Left forelimb (tissue), 1 donor: ENCODE measurements at regions not wholly inside any gene's neighbourhood (a gene's known extent, or its start where the extent isn't known, plus 50 kb on each side); places are given as distances from the start of the nearest gene placed in this dataset.

ENCODE experiments used
- DNase-seq: peaks from one replicate; pipeline ENCODE4 v3.0.0-alpha.2; 2018; ENCODE audit warnings: low spot score

DNA sequence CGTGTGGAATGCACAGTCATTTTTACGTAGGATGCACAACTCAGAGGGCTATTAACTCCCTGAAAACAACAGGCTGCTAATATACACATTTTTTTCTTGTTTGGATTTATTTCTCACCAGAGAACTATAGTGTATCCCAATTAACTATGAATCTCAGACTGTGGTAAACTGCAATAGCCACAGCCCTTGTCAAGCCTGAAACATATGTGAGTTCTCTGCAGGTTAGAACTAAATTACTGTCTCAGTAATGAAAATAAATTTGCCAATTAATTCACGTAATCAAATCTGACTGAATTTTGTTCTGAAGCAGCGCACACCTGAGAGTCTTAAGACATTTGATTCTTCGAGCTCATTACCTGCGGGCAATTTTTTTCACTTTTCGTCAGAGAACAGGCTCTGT is 318.6 kb downstream of the PMP22 start:
- no peak for DNase-seq

DNA sequence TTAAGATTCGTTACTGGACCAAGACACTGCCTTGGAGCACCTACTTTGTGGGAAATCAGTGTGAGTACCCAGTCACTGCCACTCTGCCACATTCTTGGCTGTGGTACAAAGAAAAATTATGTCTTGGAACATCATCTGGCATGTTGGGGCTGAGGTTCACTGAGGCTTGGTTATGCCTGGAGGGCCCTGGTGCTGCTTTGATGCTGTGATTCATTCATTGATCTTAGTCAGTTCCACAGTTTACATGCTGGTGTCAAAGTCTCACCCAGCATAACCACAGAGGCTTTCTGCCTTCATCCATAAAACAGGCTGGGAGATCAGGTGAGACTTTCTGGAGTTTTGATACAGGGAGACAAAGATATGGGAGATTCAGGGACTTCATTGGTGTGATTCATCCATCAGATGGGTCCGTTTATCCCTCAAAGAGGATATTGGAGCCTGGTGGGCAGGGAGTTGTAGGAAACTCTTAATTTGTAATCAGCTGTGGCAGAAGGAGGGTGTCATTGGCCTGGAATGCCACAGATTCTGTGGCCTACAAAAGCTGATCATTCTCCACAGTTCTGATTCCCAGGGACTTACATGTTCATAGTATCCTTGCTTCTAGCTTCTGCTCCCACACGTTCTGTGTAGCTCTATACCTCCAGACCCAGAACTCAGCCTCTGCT is 322.5 kb downstream of the PMP22 start:
- DNase-seq: no peak

DNA sequence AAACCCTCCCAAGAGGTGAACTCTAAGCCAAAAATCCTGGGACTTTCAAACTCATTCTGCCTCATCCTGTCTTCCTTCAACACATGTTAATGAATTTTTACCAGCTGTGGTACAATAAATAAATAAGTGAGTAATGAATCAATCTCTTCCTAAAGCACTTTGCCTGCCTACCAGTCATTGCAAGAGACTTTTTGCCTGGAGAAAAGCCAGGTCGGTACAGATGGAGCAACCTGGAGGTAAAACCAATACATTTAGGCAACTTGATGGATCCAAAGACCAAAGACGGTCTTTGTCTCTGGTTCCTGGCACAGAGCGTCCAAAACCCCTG is 324.2 kb downstream of the PMP22 start:
- no peak for DNase-seq

GRCh38 chr17:14940108-14940937 is 324.8 kb downstream of the PMP22 start:
- no peak for DNase-seq

GRCh38 chr17:14935845-14936485 is 329.2 kb downstream of the PMP22 start:
- DNase-seq: no peak

DNA sequence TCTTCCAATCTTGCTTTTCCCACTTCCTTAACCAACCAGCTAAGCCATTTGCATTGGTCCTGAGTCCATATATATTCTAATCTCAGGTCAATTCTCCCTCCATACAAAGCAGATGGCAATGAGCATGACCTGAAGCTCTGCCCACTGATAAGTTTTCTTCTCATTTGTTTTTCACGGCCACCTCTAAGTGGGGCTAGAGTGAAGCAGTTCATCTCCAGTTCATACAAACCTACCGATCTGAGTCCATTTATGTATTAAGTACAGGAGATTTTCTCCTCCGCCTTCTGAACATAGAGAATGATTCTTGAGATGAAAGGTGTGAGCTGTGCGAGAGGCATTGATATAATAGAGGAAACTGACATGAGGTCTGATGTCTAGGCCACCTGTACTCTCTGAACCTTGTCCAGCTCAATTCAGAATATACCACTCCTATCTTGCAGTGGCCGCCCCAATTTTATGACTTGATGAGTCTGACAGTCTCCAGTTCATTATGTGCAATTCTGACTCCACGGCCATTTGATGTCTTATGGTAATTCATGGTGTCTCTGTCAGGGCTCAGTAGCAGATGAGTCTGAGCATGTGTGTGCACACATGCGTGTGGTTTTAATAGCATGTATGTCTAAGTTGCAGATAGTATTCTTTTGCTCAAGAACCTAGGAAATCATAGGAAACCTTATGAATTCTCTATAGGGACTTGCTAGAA is 329.8 kb downstream of the PMP22 start:
- DNase-seq: no peak

DNA sequence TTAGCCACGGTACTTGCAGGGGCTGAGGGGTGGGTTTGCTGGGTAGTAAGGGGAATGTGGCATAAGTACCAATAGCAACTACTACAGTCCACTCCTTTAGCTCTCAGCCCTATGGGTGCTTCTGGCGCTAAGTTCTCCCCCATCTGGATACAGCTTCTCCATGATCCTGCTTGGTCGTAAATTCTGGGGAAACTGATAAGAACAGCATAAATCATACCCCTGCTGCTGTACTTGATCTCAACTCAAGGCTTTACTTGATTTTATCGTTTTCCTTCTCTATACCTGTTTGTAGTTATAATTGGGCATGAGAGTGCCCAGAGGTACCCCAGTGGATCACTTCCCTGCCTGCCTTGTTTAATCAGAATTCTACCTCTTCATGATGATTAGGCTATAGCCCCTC is 331.4 kb downstream of the PMP22 start:
- DNase-seq: no peak

DNA sequence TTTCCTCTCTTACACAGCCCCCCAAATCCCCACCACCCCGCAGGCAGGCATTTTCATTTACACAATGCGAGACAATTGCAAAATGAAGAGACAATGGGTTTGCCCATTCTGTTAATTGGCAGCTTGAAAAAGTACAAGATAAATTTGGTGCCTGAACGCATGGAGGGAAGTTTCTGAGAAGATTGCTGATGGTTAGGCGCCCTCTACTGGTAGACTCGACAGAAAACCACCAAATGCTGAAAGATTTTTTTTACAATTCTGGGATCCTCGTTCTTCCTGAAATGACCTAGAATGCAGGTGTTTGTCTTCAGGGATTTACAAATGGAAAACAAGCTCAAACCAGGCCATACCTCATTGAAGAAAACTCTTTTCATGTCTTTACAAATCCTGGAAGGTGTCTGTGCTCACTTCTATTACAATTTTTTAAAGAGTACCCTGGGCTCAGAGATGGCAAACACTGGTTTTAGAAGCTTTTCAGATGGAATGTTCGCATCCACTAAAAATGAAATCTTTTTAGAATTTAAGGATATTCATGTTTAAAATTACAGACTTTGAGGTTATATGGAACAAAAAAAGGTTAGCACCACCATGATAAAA is 338.5 kb downstream of the PMP22 start:
- DNase-seq: no peak

DNA sequence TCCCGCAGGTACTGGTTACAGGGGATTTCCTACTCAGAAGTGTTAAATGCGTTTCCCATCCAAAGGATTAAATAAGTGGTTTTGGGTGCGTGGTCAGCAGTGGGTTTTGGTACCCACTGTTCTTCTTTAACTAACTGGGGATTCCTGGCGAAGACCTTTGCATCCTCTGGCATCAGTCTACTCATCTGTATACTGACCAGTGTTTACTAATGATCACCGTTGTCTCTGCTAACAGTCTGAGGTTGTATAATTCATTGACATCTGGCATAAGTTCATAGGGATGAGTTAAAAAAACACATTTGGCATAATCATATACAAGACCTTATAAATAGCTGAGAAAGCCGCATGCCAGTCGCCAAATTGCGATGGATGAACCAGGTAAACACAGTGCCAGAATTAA is 339.1 kb downstream of the PMP22 start:
- DNase-seq: no peak

- no peak for DNase-seq
Observed at GRCh38 chr17:14925498-14925897, 339.6 kb downstream of the PMP22 start.

DNA sequence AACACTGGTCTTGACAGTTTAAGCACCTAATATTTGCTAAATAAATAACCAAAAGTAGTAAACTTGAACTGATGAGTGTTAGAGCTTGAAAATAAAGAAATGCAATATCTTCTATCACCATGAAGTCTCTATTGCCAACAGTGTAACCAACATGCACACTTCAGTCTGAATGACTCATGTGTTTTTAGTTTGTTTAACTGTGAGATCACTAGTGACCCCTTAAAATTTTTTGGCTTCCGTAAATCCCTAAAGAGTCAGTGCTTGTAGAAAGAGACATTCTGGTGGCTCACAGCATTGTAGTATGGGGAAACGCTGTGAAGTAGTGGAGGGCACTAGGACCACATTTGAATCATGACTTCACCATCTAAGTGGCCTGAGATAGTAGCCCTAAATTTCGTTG is 341.1 kb downstream of the PMP22 start:
- DNase-seq: no peak

DNA sequence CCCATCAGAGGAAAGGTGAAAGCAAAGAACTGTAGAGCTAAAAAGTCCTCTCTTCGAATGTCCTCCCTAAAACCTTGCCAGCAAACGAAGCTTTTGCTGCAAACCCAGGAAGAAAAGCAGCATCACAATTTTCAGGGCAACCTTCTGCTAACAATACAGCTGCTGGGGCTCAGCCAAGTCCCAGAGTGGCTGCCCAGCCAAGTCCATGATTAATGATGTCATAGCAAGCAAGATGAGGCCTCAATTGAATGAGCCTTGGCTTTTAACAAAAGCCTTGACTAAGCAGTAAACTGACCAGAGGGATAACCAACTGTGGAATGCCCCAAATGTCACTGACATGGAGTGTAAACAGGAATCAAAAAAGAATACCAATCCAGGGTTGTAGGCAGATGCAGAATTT is 342.7 kb downstream of the PMP22 start:
- no peak for DNase-seq

GRCh38 chr17:14921936-14922335 is 343.2 kb downstream of the PMP22 start:
- no peak for DNase-seq

GRCh38 chr17:14919631-14920213 is 345.4 kb downstream of the PMP22 start:
- no peak for DNase-seq

DNA sequence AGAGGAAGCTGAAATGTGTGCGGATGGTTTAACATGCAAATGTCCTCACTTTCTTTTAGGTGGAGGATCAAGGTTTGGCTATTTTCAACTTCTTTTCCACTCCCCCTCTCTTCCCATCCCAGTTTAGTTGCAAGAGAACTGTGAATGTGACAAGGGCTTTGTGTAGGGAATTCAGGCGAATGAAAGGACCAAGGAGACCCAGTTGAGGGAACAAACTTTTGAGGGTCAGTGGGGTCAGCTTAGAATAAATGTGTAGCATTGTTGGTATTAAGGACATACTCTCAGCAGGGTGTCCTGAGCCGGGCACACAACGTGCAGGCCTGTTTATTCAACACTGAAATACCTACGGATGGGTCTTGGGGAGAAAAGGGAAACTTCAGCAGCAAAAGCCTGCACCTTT is 346.0 kb downstream of the PMP22 start:
- no peak for DNase-seq

DNA sequence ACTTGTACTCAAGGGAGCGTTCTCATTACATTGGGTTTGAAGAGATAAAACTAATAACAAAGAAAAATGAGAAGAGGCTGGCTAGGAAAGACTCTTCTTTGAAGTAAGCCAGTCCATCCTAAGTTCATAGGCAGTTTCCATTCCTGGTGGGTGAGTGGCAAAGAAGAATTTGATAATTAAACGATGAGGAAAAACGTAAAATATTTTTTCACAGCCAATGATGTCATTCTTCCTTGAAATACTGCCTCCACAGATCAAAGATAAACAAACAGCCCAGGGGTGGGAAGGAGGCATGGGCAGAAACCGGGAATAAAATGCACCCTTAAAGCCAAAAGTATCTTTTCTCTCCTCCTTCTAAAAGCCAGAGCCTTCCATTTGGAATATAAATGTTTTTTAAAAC is 346.6 kb downstream of the PMP22 start:
- no peak for DNase-seq

DNA sequence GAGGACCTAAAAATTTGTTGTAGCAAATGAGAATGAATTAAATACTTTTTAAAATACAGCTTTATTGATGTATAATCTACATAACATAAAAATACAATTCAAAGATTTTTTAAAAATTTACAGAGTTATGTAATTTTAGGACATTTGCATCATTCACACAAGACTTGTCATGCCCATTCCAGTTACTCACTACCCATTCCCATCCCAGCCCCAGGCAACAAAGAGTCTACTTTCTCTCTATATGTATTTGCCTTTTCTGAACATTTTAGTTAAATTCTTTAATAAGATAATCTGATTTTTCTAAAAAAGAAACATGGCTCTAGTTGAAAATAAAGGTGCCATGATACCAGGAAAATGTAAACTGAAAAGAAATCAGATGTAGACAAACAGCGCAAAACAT is 354.2 kb downstream of the PMP22 start:
- no peak for DNase-seq

- DNase-seq: no peak
Observed at GRCh38 chr17:14904386-14904785, 360.7 kb downstream of the PMP22 start.

DNA sequence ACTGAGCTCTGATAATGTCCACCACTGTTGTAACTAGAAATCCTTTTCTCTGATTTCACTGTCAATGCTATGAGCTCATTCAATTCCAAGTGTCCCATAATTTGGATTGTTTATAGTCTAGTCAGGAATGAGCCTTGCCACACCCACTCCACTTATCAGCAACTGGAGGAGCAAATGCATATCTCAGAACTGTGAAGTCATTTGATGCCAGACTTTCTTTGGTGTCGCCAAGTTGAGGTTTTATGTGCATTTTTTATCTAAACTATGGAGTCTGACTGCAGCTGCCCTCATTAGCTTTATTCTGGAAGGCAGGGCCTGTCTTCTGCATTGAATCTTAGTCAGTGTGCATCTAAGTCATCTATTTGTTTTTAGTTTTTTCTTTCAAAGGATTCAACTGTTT is 361.3 kb downstream of the PMP22 start:
- DNase-seq: no peak

DNA sequence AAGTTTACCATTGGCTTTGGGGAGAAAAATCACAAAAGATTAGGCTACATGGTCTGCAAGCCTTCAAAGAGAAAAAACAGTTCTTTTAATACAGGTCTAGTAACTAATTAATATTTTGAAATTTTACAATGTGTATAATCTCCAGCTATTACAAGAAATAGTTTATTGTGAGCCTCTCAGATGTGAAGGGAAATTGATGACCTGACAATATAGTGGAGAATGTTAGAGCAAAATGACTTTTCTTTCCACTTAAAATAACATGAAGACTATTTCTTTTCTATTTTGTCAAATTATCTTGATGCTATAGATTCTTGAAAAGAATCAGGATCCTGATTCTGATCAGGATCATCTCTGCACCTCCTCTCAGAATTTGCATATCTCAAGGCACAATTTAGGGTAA is 362.3 kb downstream of the PMP22 start:
- no peak for DNase-seq

- DNase-seq: no peak
Observed at GRCh38 chr17:14902297-14902696, 362.8 kb downstream of the PMP22 start.

GRCh38 chr17:14901376-14901775 is 363.8 kb downstream of the PMP22 start:
- DNase-seq: no peak
